Breast epithelium (tissue), 4 donors: ENCODE measurements at regions not wholly inside any gene's neighbourhood (a gene's known extent, or its start where the extent isn't known, plus 50 kb on each side); places are given as distances from the start of the nearest gene placed in this dataset.

ENCODE experiments used
- DNase-seq, 2 donors: peaks; one replicate each; pipeline ENCODE4 v3.0.0-alpha.2; 2019; ENCODE audit warnings: low spot score in 2 of 2
- H3K27ac ChIP-seq, 2 donors: fragments of 200-600 bp; sonication (generic) in 1 of 2; one replicate each; pipeline ENCODE4 v1.5.1; 2016 to 2019; ENCODE audit warnings: mild to moderate bottlenecking in 1 of 2
- H3K27me3 ChIP-seq, 2 donors: fragments of 200-600 bp; sonication (generic) in 1 of 2; one replicate each; pipeline versions ENCODE4 v1.5.1 to v1.6.0; 2017 to 2019; ENCODE audit warnings: control low read depth in 1 of 2, mild to moderate bottlenecking in 1 of 2
- H3K36me3 ChIP-seq: fragments of 200-600 bp; one replicate; pipeline ENCODE4 v1.5.1; 2019
- H3K4me1 ChIP-seq, 2 donors: fragments of 200-600 bp; sonication (generic); one replicate each; pipeline ENCODE4 v1.5.1; 2016 to 2019; ENCODE audit warnings: control low read depth in 1 of 2
- H3K4me3 ChIP-seq, 3 donors: fragments of 200-600 bp; sonication (generic); 1 replicate in 2 of 3; 2 replicates in 1 of 3; pipeline ENCODE4 v1.5.1; 2016 to 2019; ENCODE audit warnings: mild to moderate bottlenecking in 3 of 3, moderate library complexity in 2 of 3
- H3K9me3 ChIP-seq, 2 donors: fragments of 200-600 bp; sonication (generic) in 1 of 2; one replicate each; pipeline ENCODE4 v1.5.1; 2016 to 2019; ENCODE audit warnings: control low read depth in 1 of 2
- CTCF ChIP-seq, 3 donors: fragments of 450-650 bp; IDR thresholded peaks; one replicate each; pipeline ENCODE4 v1.5.1; 2016 to 2017; ENCODE audit warnings: antibody characterized with exemption in 3 of 3, mild to moderate bottlenecking in 3 of 3, moderate library complexity in 3 of 3
- POLR2A ChIP-seq: fragments of 450-650 bp; IDR thresholded peaks from one replicate; pipeline ENCODE4 v1.6.1; 2016; ENCODE audit warnings: antibody characterized with exemption, mild to moderate bottlenecking, moderate library complexity
- POLR2AphosphoS5 ChIP-seq, 3 donors: sonication (generic); formaldehyde crosslinking; IDR thresholded peaks; one replicate each; pipeline ENCODE4 v1.6.1; 2017; ENCODE audit warnings: antibody characterized with exemption in 3 of 3
- intact Hi-C: fragments of 100-400 bp; cut with DNase I; formaldehyde crosslinking; loops from one replicate; pipeline ENCODE4 v1.15.1; 2023; ENCODE audit warnings: low total_unique reads

- H3K27ac ChIP-seq: peak overlapping the region in 1 of 2 donors; percentile 80
Measured at GRCh38 chr9:87158765-87159164, 211.5 kb upstream of the GAS1 start.

GRCh38 chr9:87160148-87161102, 213.1 kb upstream of the GAS1 start:
- H3K36me3 ChIP-seq: no peaks in the 10 kb centered on the region
- no peak for TF ChIP-seq POLR2AphosphoS5 (IDR thresholded peaks at IDR 0.05)
- TF ChIP-seq CTCF (IDR thresholded peaks at IDR 0.05): no peak
- TF ChIP-seq POLR2A: no peak
- no peaks in the 10 kb centered on the region for H3K9me3 ChIP-seq
- intact Hi-C loops: no loop called here
- no peak for DNase-seq
- no peaks in the 10 kb centered on the region for H3K4me1 ChIP-seq
- H3K27me3 ChIP-seq: no peaks in the 10 kb centered on the region
- H3K27ac ChIP-seq: no peak overlapping the region
- H3K4me3 ChIP-seq: no peak overlapping the region

More at GRCh38 chr9:87158765-87159164, 211.5 kb upstream of the GAS1 start:
- Histone ChIP-seq H3K27me3 (no peaks in the 10 kb centered on the region), H3K4me3 (no peak overlapping the region), H3K36me3 (no peaks in the 10 kb centered on the region), H3K4me1 (no peaks in the 10 kb centered on the region), H3K9me3 (no peaks in the 10 kb centered on the region)
- intact Hi-C loops: no loop called here
- TF ChIP-seq POLR2A (no peak), CTCF (IDR thresholded peaks at IDR 0.05) (no peak), POLR2AphosphoS5 (IDR thresholded peaks at IDR 0.05) (no peak)
- DNase-seq: no peak

GRCh38 chr9:87167161-87167560, 219.9 kb upstream of the GAS1 start:
- no peak overlapping the region for H3K4me3 ChIP-seq
- intact Hi-C loops: no loop called here

GRCh38 chr9:87167582-87167981, 220.3 kb upstream of the GAS1 start:
- no peak overlapping the region for H3K4me3 ChIP-seq
- H3K4me1 ChIP-seq: no peaks in the 10 kb centered on the region
- H3K27me3 ChIP-seq: no peaks in the 10 kb centered on the region
- H3K36me3 ChIP-seq: no peaks in the 10 kb centered on the region
- no peak overlapping the region for H3K27ac ChIP-seq
- intact Hi-C loops: no loop called here
- H3K9me3 ChIP-seq: no peaks in the 10 kb centered on the region
- no peak for DNase-seq
- TF ChIP-seq CTCF (IDR thresholded peaks at IDR 0.05) (no peak), POLR2A (no peak), POLR2AphosphoS5 (IDR thresholded peaks at IDR 0.05) (no peak)

More at GRCh38 chr9:87167161-87167560, 219.9 kb upstream of the GAS1 start:
- Histone ChIP-seq H3K27me3 (no peaks in the 10 kb centered on the region), H3K4me1 (no peaks in the 10 kb centered on the region), H3K9me3 (no peaks in the 10 kb centered on the region), H3K27ac (no peak overlapping the region), H3K36me3 (no peaks in the 10 kb centered on the region)
- TF ChIP-seq POLR2AphosphoS5 (IDR thresholded peaks at IDR 0.05) (no peak), POLR2A (no peak)
- DNase-seq: no peak

DNA sequence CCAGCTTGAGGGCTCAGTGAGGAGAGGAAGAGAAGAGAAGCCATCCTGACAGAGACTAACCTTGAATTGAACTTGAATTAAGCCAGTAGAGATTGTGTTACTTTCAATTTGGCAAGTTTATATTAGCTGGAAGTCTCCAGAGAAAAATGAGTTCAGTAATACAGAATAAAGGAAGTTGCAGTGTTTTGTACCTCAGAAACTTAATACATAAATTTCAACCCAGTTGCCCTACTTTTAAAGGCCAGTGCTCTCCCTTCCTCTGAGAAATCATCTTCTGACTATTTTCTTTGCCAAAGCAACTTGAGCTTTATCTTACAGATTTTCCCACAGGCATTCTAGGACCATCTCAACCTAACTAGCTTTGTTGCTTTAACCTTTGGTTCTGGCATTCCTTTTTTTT, 231.0 kb upstream of the GAS1 start:
- Histone ChIP-seq H3K9me3 (no peaks in the 10 kb centered on the region), H3K36me3 (no peaks in the 10 kb centered on the region), H3K27me3 (no peaks in the 10 kb centered on the region), H3K4me1 (no peaks in the 10 kb centered on the region), H3K4me3 (no peak overlapping the region), H3K27ac (no peak overlapping the region)
- DNase-seq: no peak
- no peak for TF ChIP-seq POLR2A
- no peak for TF ChIP-seq CTCF (IDR thresholded peaks at IDR 0.05)
- no peak for TF ChIP-seq POLR2AphosphoS5 (IDR thresholded peaks at IDR 0.05)
- intact Hi-C loops: no loop called here
